COR-L47 (cell line): ENCODE measurements at regions not wholly inside any gene's neighbourhood (a gene's known extent, or its start where the extent isn't known, plus 50 kb on each side); places are given as distances from the start of the nearest gene placed in this dataset.

ENCODE experiments used
- DNase-seq: peaks from one replicate; lab custom pipeline; 2025; lab: John Stamatoyannopoulos, UW

- no peak for DNase-seq
Observed at GRCh38 chr11:119885067-119885466, 156.1 kb upstream of the NECTIN1 start.

DNA sequence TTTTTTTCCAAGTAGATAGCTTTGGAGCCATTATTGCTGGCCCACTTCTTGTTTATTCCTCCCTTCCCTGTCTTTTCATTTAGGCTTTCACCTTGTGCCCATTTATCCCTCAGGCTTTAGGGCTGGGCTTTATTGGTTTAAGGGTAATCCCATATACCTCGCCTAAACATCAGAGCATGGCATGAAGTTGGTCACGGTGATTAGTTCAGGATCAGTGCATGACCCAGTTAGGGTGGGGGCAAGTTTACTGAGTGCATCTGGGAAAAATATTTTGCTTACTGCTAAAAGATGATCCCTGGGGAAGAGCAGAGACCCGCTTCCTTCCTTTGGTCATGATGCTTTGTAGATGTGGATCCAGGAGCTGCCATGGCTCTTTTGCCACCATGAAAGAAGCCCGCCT lies 153.3 kb upstream of the NECTIN1 start:
- no peak for DNase-seq

- no peak for DNase-seq
Observed at GRCh38 chr11:119880873-119881272, 151.9 kb upstream of the NECTIN1 start.

DNA sequence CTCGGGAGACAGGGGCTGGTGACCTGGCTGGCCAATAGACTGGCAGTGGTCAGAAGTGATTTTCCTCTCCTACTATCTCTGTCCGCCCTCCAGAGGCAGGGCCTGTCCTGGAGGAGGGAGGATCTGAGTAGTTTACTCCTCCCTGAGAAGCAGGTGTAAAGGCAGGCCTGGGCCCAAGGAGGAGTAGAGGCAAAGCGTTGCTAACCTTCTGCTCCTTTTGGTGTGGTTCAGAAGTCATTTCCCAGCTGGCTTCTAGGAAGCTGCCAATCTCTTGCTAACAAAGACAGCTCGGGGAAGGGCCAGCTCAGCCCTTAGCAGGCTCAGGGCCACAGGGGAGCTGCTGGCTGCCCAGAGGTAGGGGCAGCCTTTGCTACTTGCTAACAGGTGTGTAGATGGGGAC lies 151.1 kb upstream of the NECTIN1 start:
- no peak for DNase-seq

- no peak for DNase-seq
Observed at GRCh38 chr11:119878990-119879389, 150.0 kb upstream of the NECTIN1 start.

GRCh38 chr11:119876841-119877240 lies 147.8 kb upstream of the NECTIN1 start:
- no peak for DNase-seq

- DNase-seq, result no peak
Observed at GRCh38 chr11:119875841-119876600, 147.0 kb upstream of the NECTIN1 start.

DNA sequence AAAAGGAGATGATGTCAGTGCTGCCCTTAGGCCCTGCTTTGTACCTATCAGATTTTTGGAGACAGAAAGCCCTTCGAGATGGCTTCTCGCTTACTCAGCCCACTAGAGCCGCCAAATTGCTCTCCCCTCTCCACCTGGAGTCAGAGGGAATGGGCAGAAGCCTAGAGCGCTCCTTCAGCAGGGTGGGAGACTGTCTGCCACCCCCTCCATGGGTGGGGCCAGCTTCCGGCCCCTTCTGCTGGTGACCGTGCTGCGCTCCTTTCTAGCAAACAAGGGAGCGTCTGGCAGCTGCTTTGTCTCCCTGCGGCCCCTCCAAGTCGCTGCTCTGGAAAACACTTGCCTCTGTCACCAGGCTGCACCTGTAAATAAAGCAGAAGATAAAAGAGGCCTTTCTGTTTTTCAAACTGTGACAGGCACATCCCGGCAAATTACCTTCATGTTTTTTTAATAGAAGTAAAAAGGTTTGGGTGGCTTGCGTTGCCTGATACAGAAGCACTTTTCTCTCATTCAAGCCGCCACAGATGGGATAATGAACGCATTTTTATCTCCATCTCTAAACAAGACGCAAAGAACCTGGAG lies 145.7 kb upstream of the NECTIN1 start:
- no peak for DNase-seq

DNA sequence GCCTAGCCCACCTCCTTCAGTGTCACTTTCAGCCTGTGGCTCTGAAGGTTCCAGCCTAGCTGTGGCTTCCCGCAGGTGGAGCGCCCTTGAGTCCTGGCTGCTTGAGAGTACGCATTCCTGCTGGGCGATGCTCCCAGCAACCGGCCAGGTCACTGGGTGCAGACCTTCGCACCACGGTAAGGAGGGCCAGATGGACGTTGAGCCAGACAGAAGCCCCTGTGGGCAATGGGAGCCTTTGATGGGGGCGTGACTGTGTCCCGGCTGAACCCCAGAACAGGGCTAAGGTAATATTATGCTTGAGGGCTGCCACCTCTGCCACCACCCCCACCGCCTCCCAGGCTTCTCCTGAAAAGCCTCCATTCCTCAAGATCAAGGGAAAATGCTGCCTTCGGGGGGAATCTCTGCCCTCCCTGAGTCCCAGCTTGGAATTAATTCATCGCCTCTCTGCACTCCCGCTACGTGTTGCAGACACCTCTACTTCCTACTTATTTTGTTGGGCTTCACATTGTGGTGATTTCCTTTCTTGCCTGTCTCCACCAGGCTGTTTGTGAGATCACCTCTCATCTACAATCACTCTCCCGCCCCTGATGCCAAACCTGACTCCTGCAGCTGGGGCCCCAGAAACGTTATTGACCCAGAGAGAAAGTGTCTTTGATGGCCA lies 144.9 kb upstream of the NECTIN1 start:
- no peak for DNase-seq

- no peak for DNase-seq
Observed at GRCh38 chr11:119872611-119873310, 143.8 kb upstream of the NECTIN1 start.

DNA sequence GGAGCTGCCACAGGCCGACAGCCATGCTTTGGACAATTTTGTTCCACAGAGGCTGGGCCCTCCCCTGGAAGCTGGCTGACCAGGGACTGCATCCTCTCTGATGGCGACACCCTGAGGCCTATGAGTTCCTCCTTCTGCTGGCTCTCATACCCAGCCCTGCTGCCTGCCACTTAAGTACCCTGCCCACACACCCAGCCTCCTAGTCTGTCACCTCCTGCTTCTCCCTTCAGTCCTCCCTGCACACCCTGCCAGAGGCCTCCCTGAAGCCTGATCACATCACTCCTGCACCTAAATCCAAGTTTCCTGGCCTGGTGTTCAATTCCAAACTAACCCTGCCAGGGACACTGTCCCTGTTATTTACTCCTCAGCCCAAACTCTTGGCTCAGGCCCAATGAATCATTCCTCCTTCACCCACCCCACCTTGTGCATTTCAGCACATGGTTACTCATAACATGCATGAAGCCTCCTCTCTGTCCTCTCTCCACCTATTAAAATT lies 136.7 kb upstream of the NECTIN1 start:
- DNase-seq, result no peak

GRCh38 chr11:119864836-119865235 lies 135.8 kb upstream of the NECTIN1 start:
- no peak for DNase-seq

DNA sequence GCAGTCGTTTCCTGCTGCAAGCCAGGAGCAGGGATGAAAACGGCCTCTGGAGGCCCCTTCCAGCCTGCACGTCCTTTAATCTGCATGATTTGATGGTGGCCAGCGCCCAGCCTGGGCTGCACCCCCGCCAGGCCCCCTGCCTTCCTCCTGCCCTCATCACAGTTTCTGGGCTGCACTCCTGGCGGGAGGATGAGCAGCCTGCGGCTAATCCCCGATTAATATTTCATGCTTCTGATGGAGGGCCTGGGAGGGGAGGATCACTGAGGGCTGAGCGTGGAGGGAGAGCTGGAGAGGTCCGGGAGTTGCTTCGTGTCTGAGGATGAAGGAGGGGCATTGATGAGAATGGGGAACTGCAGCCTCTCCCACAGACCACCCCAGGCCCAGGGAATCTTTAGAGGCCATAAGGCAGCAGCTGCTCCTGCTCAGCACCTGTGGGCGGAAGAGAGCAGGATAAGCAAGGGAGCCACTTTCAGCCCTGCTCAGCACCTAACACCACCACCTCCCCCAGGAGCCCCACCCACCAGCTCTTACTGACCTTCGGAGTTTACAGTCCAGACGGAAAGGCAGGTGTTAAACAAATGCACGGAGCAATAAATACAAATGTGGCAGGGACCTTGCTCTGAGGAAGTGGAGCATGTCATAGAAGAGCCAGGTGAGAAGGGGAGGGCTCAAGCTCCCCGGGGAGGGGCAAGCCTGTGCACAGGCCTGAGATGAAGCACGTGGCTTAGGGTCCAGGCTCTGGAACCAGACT lies 135.0 kb upstream of the NECTIN1 start:
- DNase-seq, result peak; percentile 34

DNA sequence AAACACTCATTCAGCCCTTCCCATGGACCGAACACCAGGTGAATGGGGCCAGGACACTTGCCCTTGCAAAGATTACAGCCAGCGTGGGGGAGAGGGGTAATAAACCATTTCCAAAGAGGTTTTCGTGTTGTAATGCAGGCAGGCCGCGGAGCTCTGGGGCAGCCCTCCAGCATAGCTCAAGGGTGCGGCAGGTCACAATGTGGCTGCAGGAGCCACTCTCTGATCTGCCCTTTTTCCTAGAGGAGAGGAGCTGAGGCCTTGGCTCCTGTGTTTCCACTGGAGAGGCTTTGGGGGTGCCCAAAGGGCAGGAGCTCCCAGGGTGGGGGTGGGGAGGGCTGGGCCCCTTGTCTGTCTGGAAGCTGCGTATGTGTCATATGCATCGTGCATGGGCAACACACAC lies 134.2 kb upstream of the NECTIN1 start:
- DNase-seq, result no peak

DNA sequence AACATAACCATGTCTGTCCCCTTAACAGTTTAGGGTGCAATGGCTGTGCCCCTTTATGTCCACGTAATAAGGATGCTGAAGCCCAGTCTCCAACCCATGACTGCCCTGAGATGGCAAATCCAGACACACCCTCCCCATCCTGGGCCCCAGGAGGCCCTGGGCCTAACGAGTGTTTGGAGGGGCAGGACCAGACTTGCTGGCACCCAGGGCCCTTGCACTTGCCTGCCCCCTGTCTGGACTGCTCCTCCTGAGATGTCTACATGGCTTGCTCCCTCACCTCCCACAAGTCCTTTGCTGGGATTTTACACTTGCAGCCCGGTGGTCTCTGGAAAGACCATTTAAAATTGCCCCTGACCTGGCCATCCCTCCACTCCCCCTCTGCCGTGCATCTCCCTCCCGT lies 132.2 kb upstream of the NECTIN1 start:
- no peak for DNase-seq

GRCh38 chr11:119860561-119861094 lies 131.6 kb upstream of the NECTIN1 start:
- DNase-seq, result no peak

DNA sequence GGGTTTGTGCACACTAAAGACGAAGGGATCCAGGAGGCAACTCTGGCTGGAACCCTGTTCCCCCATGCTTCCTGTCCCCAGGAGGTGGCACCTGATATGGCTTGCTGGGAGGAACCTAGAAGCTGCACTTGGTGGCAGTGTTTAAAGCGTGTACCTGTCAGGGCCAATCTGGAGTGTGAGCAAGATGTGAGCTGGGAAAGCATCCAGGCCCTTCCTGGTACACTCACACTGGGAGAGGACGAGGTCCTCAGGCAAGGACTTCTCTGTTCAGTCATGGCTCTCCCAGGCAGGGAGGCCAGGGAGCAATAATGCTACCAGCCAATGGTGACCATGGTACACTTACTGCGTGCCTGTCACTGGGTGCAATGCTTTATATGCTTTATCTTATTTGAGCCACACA lies 130.7 kb upstream of the NECTIN1 start:
- no peak for DNase-seq

- no peak for DNase-seq
Observed at GRCh38 chr11:119858288-119858687, 129.3 kb upstream of the NECTIN1 start.

GRCh38 chr11:119856681-119857485 lies 127.9 kb upstream of the NECTIN1 start:
- DNase-seq, result no peak

- DNase-seq, result no peak
Observed at GRCh38 chr11:119855066-119855465, 126.1 kb upstream of the NECTIN1 start.

GRCh38 chr11:119854521-119854920 lies 125.5 kb upstream of the NECTIN1 start:
- no peak for DNase-seq
